HUDEP-2 (cell line): ENCODE measurements at regions not wholly inside any gene's neighbourhood (a gene's known extent, or its start where the extent isn't known, plus 50 kb on each side); places are given as distances from the start of the nearest gene placed in this dataset.

Experiments
- DNase-seq, 76 experiments: peaks; one replicate each; lab custom pipeline; 2025; ENCODE audit not compliant: unreplicated experiment in 76 of 76; lab: John Stamatoyannopoulos, UW

DNA sequence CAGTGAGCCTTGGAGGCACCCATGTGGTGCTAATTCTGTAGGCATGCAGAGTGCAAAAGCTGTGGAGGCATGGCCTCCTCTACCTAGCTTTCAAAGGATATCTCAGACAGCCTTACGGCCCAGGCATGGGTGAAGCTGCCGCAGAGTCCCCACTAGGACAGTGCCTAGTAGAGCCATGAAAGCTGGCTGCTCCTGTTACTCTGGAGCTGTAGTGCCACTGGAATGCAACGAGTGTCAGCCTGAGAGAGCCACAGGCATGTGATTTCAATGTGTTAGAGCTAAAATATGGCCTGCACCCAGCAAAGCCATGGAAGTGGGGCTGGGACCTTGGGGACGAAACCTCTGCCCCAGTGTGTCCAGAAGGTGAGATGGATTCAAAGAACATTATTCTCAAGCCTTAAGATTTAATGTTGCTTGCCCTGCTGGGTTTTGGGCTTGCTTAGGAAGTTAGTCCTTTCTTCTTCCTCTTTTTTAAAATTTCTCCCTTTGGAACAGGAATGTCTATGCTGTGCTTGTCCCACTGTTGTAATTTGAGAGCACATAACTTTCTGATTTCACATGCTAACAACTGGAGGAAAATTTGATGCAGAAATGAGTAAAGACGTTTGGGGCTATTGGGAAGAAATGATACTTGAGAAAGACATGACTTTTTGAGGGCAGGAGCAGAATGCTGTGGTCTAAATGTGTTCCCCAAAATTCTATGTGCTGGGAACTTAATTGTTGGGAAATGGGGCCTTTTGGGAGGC lies 298.4 kb downstream of the PSAT1 start:
- no peak for DNase-seq

GRCh38 chr9:78596346-78596745 lies 299.4 kb downstream of the PSAT1 start:
- no peak for DNase-seq

- no peak for DNase-seq
Measured at GRCh38 chr9:78598120-78598519, 301.2 kb downstream of the PSAT1 start.

DNA sequence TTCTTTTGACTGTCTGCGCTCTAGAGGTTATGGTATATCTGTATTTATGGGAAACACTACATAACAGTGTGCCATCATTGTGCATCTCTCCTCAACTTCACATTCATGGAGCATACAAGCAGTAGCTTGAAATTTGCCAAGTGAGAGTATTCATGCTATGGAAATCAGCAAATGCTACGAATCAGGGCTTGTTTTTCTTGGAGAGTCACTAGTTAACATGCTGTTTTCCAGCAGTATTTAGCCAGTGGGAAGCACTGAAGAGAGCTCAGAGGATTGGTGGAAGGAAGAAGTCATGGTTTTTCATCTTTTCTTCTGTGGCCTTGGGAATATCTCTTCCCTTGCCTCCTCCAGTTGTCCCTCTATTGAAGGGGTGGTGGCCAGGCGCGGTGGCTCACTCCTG lies 303.0 kb downstream of the PSAT1 start:
- DNase-seq: no peak

GRCh38 chr9:78601957-78602565 lies 305.1 kb downstream of the PSAT1 start:
- DNase-seq: peak in 13 of 76 experiments; percentile 1 to 30 (median 10)

DNA sequence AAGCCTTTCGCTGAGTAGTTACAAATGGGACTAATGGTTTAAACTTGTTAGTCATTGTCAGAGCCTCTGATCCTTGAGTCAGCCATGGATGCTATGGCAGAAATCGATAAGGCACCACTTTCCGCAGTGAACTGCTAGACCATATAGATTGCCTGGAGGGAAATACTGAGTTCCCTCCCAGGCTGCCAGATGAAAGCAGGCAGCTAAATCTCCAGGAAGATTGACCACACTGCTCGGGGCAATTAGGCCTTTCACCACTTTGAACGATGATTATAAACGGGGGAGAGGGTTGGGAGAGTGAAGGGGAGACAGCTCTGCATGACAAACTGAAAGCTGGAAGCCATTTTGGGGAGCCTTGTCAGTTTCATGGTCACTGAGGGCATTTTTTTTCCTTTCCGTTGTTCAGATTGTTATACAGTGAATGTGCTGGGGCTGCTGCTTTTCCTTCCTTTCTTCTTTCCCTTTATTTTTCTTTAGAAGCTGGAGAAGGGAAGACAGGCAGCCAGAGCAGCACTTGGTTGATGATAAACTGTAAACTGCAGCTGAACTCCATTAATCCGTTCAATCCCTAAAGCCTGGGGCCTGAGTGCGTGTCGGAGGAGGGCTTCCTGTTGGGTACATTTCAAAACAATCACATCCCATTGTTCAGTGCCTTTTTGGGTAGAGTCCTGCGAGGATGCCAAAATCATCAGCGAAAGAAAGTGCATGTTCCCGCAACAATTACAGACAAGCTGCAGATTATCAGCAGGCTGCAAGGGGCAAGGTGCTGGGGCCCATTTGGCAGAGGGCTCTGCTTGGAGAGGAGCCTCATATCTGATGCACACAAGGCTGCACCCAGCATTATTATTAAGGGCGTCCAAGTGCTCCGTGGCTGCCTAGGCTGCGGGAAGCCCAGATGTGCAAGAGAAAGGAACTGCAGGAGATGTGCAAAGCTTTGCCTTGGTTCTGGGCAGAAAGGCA lies 308.4 kb downstream of the PSAT1 start:
- DNase-seq: no peak

- no peak for DNase-seq
Measured at GRCh38 chr9:78606001-78606379, 309.1 kb downstream of the PSAT1 start.

DNA sequence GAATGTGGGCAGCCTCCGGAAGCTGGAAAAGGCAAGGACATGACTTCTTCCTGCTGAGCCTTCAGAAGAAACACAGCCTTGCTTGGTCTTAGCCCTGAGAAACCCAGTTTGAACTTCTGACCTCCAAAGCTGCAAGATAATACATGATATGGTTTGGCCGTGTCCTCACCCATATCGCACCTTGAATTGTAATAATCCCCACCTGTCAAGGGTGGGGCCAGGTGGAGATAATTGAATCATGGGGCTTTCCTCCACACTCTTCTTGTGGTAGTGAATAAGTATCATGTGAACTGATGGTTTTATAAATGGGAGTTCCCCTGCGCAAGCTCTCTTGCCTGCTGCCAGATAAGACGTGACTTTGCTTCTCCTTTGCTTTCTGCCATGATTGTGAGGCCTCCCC lies 310.9 kb downstream of the PSAT1 start:
- no peak for DNase-seq

- DNase-seq: no peak
Measured at GRCh38 chr9:78609450-78609849, 312.5 kb downstream of the PSAT1 start.

- no peak for DNase-seq
Measured at GRCh38 chr9:78612091-78612490, 315.2 kb downstream of the PSAT1 start.

GRCh38 chr9:78613006-78613405 lies 316.1 kb downstream of the PSAT1 start:
- DNase-seq: no peak

DNA sequence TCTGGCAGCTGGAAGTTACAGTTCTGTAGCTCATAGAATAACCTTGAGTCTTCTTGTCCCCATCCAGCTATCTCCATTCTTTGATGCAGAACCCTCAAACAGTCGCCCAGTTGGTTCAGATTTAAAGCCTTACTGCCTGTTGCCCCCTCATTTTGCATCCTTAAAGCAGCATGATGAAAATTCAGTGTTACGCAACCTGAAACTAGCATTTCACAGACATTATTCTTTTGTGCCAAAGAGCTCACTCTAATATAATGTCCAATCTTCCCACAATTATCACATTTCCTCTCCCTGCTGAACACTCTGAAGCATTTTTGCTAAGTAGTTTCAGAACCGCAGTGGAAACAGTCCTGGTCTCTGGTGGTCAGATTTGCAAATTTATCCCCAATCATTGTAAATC lies 318.0 kb downstream of the PSAT1 start:
- no peak for DNase-seq

- no peak for DNase-seq
Measured at GRCh38 chr9:78615372-78615771, 318.4 kb downstream of the PSAT1 start.

DNA sequence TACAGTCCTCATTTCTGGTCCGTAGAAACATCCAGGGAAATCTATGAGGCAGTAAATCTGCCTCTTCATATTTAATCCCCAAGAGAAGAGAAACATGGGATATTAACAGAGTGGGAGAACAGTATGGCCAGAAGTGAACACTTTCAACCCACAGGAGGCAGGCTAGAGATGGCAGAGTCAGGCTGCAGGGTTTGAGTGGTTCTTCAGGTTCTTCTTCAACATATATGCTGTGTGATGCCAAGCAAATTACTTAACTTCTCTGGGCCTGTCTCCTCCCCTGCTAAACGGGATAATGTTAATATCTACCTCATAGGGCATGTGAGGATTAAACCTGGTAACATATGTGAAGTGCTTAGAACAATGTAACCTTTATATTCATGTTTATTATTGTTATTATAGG lies 321.8 kb downstream of the PSAT1 start:
- DNase-seq: no peak

DNA sequence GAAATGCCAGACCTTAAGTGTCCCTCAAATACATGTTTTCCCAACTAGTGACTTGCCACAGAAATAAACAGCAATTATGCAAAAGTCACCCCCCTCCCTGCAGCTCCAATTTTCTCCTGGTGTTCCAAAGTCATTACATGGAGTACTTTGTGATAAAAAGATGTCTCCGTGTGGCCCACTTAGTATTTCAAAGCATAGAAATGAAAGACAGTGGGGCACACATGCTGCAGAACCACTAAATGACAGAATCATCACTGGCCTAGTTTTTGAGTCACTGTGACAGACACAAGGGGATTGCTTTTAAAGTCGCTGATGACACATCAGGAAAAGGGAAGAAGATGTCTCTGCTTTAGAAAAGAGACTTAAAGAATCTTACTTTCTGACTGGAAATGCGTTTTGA lies 323.4 kb downstream of the PSAT1 start:
- DNase-seq: no peak

- DNase-seq: no peak
Measured at GRCh38 chr9:78620764-78621163, 323.8 kb downstream of the PSAT1 start.

GRCh38 chr9:78622126-78622525 lies 325.2 kb downstream of the PSAT1 start:
- DNase-seq: no peak

DNA sequence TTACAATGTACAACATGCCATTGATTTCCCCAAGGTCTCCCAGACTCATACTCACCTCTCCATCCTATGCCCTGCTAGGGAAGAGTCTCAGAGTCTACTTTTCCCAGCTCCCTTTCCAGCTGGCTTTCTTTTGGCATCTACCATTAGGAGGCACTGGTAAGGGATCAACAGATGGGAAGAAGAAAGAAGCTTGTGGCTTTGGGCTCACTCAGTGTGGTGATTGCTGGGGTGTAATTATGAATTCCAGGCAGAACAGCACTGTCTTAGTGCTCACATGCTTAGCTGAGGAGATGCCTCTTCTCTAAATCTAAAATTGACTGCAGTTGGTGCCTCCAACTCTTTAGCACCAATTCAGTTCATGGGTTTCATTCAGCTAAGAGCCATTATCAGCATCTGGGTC lies 330.0 kb downstream of the PSAT1 start:
- no peak for DNase-seq

DNA sequence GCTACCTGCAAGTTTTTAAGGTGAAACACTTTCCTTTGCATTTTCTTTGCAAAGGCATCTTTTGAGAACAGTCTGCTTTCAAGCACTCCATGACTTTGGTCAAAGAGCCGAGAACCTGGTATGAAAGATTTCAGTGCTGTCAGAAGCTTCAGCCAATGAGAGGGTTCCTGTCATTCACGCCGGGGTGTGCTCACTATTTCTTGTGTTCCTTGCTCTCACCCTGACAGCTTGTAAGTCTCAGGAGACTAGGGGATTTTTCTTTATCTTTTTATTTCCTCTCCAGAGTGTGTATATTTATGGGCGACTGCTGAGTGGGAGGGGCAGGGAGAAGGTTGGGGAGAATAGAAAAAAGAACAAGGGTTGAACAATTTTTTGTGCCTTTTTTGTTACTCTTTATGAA lies 334.0 kb downstream of the PSAT1 start:
- DNase-seq: no peak

- no peak for DNase-seq
Measured at GRCh38 chr9:78640728-78641127, 343.8 kb downstream of the PSAT1 start.

DNA sequence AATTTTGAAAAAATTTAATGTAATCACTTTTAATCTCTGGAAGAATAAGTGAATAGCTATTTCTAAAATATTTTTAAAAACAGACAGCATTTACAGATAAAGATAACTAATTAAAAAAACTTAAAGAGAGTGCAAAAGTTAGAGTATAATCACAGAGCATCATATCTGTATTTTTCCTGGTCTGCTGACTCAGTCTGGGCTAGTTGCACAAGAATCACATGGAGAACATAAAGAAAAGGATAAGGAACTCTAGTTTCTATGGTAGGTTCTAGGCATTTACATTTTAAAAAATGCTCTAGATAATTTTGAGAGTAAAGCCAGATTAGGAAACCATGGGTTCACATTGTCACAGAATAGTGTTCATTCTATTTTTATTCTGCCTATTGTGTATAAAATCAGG lies 347.4 kb downstream of the PSAT1 start:
- no peak for DNase-seq

GRCh38 chr9:78654324-78654723 lies 357.4 kb downstream of the PSAT1 start:
- no peak for DNase-seq
